ENCODE measurements at regions not wholly inside any gene's neighbourhood (a gene's known extent, or its start where the extent isn't known, plus 50 kb on each side); places are given as distances from the start of the nearest gene placed in this dataset.

- DNase-seq (ENCODE audit: low read depth): no peak
- no peak overlapping the region for H3K4me3 ChIP-seq (ENCODE audit: low read depth, low read length)
- TF ChIP-seq CTCF (IDR thresholded peaks at IDR 0.05; ENCODE audit: low read depth, low read length, missing control alignments): no peak
- in situ Hi-C loops (cut with HindIII; ENCODE audit: low sequenced_read_pairs): no loop called here
Observed at GRCh38 chr7:84368122-84368521, 173.5 kb upstream of the SEMA3A start.

GRCh38 chr7:84364708-84365107, 170.1 kb upstream of the SEMA3A start:
- peak; percentile 63 for DNase-seq (ENCODE audit: low read depth)
- in situ Hi-C loops (cut with HindIII; ENCODE audit: low sequenced_read_pairs): no loop called here
- TF ChIP-seq CTCF (IDR thresholded peaks at IDR 0.05; ENCODE audit: low read depth, low read length, missing control alignments): no peak
- H3K4me3 ChIP-seq (ENCODE audit: low read depth, low read length): no peak overlapping the region

DNA sequence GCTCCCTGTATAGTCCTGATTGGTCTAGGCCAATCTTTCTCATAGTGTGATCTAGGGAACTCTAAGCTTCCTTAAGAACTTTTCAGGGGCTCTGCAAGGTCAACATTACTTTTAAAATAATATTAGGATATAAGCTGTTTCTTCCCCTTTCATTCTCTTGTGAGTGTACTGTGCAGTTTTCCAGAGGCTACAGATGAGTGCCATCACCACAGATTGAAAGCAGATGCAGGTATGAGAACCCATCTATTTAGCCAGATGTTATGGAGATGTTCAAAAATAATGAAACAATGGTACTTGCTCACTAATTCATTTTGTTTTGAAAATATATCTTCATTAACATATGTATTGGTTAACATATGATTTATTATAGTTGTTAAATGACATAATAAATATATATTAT, 169.2 kb upstream of the SEMA3A start:
- no peak for TF ChIP-seq CTCF (IDR thresholded peaks at IDR 0.05; ENCODE audit: low read depth, low read length, missing control alignments)
- no peak overlapping the region for H3K4me3 ChIP-seq (ENCODE audit: low read depth, low read length)
- no peak for DNase-seq (ENCODE audit: low read depth)
- in situ Hi-C loops (cut with HindIII; ENCODE audit: low sequenced_read_pairs): no loop called here

GRCh38 chr7:84362828-84363227, 168.2 kb upstream of the SEMA3A start:
- DNase-seq (ENCODE audit: low read depth): no peak
- no peak overlapping the region for H3K4me3 ChIP-seq (ENCODE audit: low read depth, low read length)
- in situ Hi-C loops (cut with HindIII; ENCODE audit: low sequenced_read_pairs): no loop called here
- no peak for TF ChIP-seq CTCF (IDR thresholded peaks at IDR 0.05; ENCODE audit: low read depth, low read length, missing control alignments)

GRCh38 chr7:84362360-84362759, 167.8 kb upstream of the SEMA3A start:
- in situ Hi-C loops (cut with HindIII; ENCODE audit: low sequenced_read_pairs): no loop called here
- DNase-seq (ENCODE audit: low read depth): no peak
- TF ChIP-seq CTCF (IDR thresholded peaks at IDR 0.05; ENCODE audit: low read depth, low read length, missing control alignments): no peak
- no peak overlapping the region for H3K4me3 ChIP-seq (ENCODE audit: low read depth, low read length)

- no peak for TF ChIP-seq CTCF (IDR thresholded peaks at IDR 0.05; ENCODE audit: low read depth, low read length, missing control alignments)
- in situ Hi-C loops (cut with HindIII; ENCODE audit: low sequenced_read_pairs): no loop called here
- DNase-seq (ENCODE audit: low read depth): no peak
- no peak overlapping the region for H3K4me3 ChIP-seq (ENCODE audit: low read depth, low read length)
Observed at GRCh38 chr7:84354866-84355265, 160.3 kb upstream of the SEMA3A start.

DNA sequence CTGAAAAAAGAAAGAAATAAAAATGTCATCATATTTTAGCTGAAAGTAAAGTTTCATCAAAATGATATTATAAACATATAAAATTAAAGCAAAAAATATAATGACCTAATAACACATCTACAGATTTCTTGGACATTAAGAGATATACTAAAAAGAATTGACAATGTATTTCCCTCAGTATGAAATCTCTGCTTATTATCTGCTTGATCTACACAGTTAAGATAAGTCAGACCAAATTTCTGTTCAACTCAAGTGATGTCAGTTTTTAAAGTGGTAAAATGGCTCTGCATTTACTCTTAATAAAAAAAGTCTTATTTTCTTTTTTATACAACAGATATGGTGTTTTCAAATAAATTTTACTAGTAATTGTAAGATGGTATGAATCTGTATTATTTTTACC, 159.4 kb upstream of the SEMA3A start:
- TF ChIP-seq CTCF (IDR thresholded peaks at IDR 0.05; ENCODE audit: low read depth, low read length, missing control alignments): no peak
- in situ Hi-C loops (cut with HindIII; ENCODE audit: low sequenced_read_pairs): no loop called here

More for the DNA sequence above, 159.4 kb upstream of the SEMA3A start:
- H3K4me3 ChIP-seq (ENCODE audit: low read depth, low read length): no peak overlapping the region
- DNase-seq (ENCODE audit: low read depth): no peak

Data from astrocyte of the cerebellum (primary cell).